Epithelial cell of prostate (primary cell): ENCODE measurements at regions not wholly inside any gene's neighbourhood (a gene's known extent, or its start where the extent isn't known, plus 50 kb on each side); places are given as distances from the start of the nearest gene placed in this dataset.
A peak's percentile ranks its signal among the peaks of the same experiment; 100 is the strongest.

Experiments
- DNase-seq: peaks from one replicate; pipeline ENCODE4 v3.0.0-alpha.2; 2011; ENCODE audit warnings: low read depth, low spot score
- H3K27ac ChIP-seq: fragments of 450-650 bp; 2 replicates; pipeline ENCODE4 v1.5.1; 2017; ENCODE audit warnings: mild to moderate bottlenecking

DNA sequence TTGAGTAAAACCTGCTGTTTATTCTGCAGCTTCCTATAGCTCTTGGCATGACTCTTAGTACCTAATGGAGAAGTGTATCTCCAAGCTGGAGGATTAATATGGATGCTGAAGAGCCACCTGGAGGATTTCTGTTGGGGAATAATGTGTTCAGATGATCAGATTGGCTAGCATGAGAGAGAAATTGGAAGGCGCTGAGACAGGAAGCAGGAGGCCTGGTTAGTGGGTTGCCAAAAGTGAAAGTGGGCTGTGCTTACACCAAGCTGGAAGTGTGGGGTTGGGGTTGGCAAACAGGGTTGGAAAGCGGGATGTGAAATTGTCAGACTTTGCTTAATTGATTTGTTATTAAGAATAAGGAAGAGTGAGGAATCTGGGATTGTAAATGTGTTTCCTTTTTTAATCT is 111.8 kb upstream of the PLPP4 start:
- H3K27ac ChIP-seq = no peak overlapping the region

GRCh38 chr10:120347644-120348043 is 109.4 kb upstream of the PLPP4 start:
- H3K27ac ChIP-seq = no peak overlapping the region
- DNase-seq = no peak

More for the DNA sequence above, 111.8 kb upstream of the PLPP4 start:
- DNase-seq = no peak

GRCh38 chr10:120349069-120349468 is 108.0 kb upstream of the PLPP4 start:
- H3K27ac ChIP-seq = no peak overlapping the region
- no peak for DNase-seq

GRCh38 chr10:120355425-120355824 is 101.6 kb upstream of the PLPP4 start:
- DNase-seq = no peak
- H3K27ac ChIP-seq = no peak overlapping the region

GRCh38 chr10:120360571-120360970 is 96.5 kb upstream of the PLPP4 start:
- no peak for DNase-seq
- H3K27ac ChIP-seq = no peak overlapping the region

DNA sequence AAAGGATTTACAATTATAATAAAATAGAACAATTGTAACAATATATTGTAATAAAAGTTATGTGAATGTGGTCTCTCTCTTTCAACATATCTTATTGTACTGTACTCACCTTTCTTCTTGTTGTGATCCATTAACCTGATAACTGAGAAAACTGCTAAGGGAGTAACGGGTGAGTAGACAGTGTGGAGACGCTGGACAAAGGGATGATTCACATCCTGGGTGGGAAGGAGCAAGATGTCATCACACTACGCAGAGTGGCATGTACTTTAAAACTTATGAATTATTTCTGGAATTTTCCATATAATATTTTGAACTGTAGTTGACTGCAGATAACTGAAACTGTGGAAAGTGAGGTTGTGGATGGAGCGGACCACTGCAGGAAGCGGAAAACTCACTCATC is 91.2 kb upstream of the PLPP4 start:
- DNase-seq = no peak
- H3K27ac ChIP-seq = peak overlapping the region; percentile 3

DNA sequence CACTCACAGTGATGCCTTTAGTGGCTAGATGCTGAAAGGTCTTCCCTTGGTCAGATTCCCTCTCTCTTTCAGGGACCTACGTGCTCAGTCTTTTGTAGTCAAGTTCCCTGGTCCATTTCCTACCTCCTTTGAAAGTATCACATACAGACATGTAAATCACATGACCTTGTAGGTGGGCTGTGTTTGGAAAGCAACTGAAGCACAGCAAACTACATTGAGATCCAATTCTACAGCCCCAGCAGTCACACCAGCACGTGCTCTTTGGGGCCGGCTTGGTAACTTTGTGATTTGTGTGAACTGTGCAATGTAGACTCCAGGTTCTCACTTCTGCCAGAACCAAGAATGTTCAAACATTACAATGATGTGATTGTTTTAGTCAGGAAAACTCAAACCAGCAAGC is 89.7 kb upstream of the PLPP4 start:
- H3K27ac ChIP-seq = no peak overlapping the region
- no peak for DNase-seq

DNA sequence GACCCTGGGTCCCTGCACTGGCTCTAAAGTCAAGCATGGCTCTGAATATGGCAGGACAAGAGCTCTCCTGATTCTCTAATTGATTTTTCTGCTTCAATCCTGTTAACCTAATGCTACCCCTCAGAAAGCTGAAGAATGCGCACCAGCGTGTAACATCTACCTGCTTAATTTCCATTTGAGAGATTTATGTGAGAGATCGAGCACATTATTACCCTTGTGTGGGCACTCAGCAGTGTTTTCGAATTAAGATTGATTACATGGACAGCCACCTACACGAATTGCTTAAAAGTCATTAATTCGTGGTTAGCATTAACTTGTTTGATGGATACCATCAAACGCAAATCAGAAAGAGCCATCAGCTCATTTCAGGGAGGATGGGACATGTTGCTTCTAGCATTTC is 88.7 kb upstream of the PLPP4 start:
- no peak overlapping the region for H3K27ac ChIP-seq
- no peak for DNase-seq

DNA sequence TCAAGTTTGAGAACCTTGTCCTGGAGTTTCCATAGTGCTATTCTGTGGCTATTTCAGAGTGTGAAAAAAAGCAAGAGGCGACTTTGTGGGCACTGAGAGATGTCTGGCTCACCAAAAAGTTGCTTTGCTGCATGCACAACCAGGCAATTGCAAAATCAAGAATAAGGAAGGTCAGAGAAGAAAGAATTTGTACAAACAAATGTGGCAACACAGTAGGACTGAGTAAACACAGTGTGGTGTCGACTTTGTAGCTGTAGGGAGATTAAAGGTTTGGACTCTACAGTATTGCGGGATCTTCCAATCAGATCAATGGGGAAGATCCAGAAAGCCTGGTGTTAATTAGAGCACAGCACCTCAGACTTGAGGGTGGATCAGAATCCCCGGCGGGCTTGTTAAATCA is 88.1 kb upstream of the PLPP4 start:
- no peak overlapping the region for H3K27ac ChIP-seq
- DNase-seq = no peak

GRCh38 chr10:120369856-120370276 is 87.2 kb upstream of the PLPP4 start:
- no peak for DNase-seq
- no peak overlapping the region for H3K27ac ChIP-seq

GRCh38 chr10:120371856-120372255 is 85.2 kb upstream of the PLPP4 start:
- H3K27ac ChIP-seq = no peak overlapping the region
- DNase-seq = no peak

DNA sequence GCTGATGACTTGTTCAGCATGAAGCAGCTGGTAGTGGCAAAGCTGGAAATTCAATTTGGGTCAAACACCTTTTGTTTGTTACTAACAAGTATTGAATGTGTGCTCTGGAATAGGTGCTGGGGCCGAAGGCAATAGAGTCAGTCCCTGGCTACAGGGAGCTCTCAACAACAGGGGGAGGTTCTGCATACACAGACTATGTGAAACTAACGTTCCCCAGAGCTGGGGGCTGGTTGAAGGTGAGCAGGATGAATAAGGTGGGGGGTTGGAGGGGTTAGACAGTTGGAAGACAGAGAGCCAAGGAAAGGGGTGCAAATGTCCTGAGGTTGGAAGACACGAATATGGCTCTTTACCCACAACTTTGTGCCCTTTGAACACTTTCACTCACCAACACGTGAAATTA is 84.1 kb upstream of the PLPP4 start:
- H3K27ac ChIP-seq = no peak overlapping the region
- DNase-seq = no peak

DNA sequence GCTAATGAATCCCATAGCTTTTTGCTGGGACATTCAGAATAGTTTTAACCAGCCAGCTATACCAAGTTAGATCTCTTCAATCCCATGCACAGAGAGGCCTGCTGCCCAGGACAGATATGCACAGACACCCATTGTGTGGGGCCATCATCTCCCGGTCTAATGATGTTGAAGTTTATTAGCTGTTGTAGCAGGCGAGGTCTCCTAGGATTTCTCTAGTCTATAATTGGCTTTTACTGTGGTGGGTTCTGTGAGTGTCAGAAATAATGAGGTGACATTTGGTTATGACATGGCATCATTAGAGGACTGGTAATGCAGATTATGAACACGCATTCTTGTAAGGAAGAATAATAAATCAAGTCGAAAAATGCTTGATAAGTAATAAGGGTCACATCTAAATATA is 81.4 kb upstream of the PLPP4 start:
- no peak for DNase-seq
- H3K27ac ChIP-seq = no peak overlapping the region

GRCh38 chr10:120381931-120382330 is 75.1 kb upstream of the PLPP4 start:
- H3K27ac ChIP-seq = no peak overlapping the region
- DNase-seq = no peak

- DNase-seq = no peak
Observed at GRCh38 chr10:120382360-120382759, 74.7 kb upstream of the PLPP4 start.

GRCh38 chr10:120385992-120386391 is 71.0 kb upstream of the PLPP4 start:
- no peak overlapping the region for H3K27ac ChIP-seq

More at GRCh38 chr10:120382360-120382759, 74.7 kb upstream of the PLPP4 start:
- H3K27ac ChIP-seq = no peak overlapping the region

GRCh38 chr10:120386896-120387295 is 70.1 kb upstream of the PLPP4 start:
- no peak for DNase-seq
- H3K27ac ChIP-seq = no peak overlapping the region

More at GRCh38 chr10:120385992-120386391, 71.0 kb upstream of the PLPP4 start:
- DNase-seq = no peak

- H3K27ac ChIP-seq = no peak overlapping the region
- no peak for DNase-seq
Observed at GRCh38 chr10:120387326-120387725, 69.7 kb upstream of the PLPP4 start.

DNA sequence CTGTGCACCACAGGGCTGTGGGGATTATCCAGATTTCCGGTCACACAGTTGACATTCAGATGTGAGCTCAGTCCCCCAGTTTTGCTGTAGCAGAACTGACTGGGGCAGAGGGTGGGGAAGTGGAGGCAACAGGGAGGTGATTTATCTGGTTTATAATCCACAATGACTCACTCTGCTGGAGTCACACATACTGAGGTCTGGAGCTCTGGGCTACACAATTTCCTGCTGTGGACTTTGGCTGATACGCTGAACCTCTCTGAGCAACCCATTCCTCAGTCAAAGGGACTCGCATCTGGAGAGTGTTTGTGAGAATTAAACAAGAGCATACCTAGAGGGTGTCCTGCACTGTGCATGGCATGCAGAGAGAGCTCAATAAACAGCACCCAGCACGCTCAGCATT is 64.8 kb upstream of the PLPP4 start:
- no peak overlapping the region for H3K27ac ChIP-seq

GRCh38 chr10:120392671-120393079 is 64.4 kb upstream of the PLPP4 start:
- DNase-seq = no peak
- H3K27ac ChIP-seq = no peak overlapping the region

More for the DNA sequence above, 64.8 kb upstream of the PLPP4 start:
- no peak for DNase-seq

DNA sequence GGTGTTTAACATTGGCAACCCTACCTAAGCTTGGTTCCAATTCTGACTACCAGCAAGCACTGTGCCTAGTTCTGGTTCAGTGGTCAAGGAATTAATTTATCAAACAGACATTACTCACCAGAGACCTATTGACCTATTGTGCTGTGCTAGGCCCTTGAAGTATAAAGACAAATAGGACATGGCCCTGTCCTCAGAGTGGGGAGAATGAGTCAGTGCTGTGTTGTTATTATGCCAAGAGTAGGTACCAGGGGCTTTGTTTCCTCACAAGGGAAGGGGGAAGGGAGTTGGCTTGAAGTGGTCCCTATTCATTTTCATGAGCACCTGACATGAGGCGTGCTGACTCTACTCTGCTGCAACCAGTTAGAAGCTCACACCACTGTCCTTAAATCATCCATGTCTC is 62.6 kb upstream of the PLPP4 start:
- no peak overlapping the region for H3K27ac ChIP-seq
- DNase-seq = no peak

DNA sequence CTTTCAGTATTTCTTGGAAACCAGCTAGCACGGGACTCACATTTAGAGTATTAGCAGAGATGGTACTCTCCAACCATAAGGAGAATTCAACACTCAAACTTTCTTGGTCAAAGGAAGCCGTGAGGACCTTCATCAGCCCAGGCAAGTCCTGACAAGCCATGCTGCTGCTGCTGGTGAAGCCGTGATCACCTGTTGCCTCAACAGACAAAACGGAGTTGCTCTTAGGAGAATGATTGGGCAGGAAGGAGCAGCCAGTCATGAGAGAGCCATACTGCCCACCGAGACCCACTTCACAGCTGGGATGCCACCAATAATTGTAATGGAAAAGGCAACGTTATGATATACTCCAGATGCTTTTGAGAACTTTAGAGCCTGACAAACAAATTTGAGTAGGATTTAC is 60.8 kb upstream of the PLPP4 start:
- DNase-seq = no peak
- no peak overlapping the region for H3K27ac ChIP-seq

DNA sequence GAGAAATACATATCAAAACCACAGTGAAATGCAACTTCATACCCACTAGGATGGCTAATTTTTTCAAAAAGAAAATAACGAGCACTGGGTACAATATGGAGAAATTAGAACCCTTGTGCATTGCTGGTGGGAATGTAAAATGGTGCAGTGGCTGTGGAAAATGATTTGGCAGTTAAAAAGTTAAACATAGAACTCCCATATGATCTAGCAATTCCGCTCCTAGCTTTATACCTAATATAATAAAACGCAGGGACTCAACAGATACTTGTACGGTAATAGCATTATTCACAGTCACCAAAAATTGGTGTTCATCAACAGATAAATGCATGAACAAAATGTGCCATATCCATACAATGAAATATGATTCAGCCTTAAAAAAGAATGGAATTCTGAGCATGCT is 58.8 kb upstream of the PLPP4 start:
- no peak overlapping the region for H3K27ac ChIP-seq
- DNase-seq = no peak
